ENCODE measurements at regions not wholly inside any gene's neighbourhood (a gene's known extent, or its start where the extent isn't known, plus 50 kb on each side); places are given as distances from the start of the nearest gene placed in this dataset.

DNA sequence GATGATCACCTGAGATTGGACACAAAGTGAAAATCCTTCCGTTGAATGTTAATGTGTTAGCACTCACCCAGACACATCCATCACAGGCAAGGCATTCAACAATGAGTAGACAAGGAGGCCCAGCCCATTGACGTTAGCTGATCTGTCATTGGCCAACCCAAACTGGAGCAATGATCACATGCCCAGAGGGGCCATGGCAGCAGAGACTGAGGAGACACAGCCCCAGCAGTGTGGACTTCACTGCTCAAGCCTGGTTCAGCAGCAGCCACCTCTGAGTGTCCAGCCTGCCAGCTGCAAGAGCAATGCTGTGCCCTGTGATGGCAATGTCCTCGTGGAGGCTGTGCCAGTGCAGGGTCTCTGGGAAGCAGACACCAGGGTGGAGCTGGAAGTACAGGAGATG, 622.2 kb downstream of the AACS start:
- Histone ChIP-seq H3K9me3 (no peaks in the 10 kb centered on the region), H3K36me3 (no peaks in the 10 kb centered on the region), H3K4me1 (no peaks in the 10 kb centered on the region), H3K27me3 (replicated peaks in 1 of 7) (peaks cover 0 to 27% (median 3%) of the 10 kb centered on the region in 7 donors), H3K27ac (no peak overlapping the region), H3K4me3 (no peak overlapping the region)
- intact Hi-C loops (cut with DNase I; ENCODE audit: low total_unique reads), result no loop called here
- 68 to 81% (median 69%) methylated on average over 3 of the region's 3 CpGs for WGBS, 5 donors
- TF ChIP-seq POLR2A (IDR thresholded peaks at IDR 0.05), result no peak
- DNase-seq, result no peak

- Histone ChIP-seq H3K27me3 (replicated peaks in 1 of 7) (peaks cover 0 to 27% (median 3%) of the 10 kb centered on the region in 7 donors), H3K36me3 (no peaks in the 10 kb centered on the region), H3K4me1 (no peaks in the 10 kb centered on the region), H3K9me3 (no peaks in the 10 kb centered on the region), H3K4me3 (no peak overlapping the region), H3K27ac (no peak overlapping the region)
- intact Hi-C loops (cut with DNase I; ENCODE audit: low total_unique reads), result no loop called here
- DNase-seq, result no peak
- TF ChIP-seq POLR2A (IDR thresholded peaks at IDR 0.05) (no peak), POLR2AphosphoS5 (IDR thresholded peaks at IDR 0.05) (no peak)
- TF ChIP-seq, protein P1, sequence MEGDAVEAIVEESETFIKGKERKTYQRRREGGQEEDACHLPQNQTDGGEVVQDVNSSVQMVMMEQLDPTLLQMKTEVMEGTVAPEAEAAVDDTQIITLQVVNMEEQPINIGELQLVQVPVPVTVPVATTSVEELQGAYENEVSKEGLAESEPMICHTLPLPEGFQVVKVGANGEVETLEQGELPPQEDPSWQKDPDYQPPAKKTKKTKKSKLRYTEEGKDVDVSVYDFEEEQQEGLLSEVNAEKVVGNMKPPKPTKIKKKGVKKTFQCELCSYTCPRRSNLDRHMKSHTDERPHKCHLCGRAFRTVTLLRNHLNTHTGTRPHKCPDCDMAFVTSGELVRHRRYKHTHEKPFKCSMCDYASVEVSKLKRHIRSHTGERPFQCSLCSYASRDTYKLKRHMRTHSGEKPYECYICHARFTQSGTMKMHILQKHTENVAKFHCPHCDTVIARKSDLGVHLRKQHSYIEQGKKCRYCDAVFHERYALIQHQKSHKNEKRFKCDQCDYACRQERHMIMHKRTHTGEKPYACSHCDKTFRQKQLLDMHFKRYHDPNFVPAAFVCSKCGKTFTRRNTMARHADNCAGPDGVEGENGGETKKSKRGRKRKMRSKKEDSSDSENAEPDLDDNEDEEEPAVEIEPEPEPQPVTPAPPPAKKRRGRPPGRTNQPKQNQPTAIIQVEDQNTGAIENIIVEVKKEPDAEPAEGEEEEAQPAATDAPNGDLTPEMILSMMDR (IDR thresholded peaks at IDR 0.05 in 8 of 11, conservative IDR thresholded peaks at IDR 0.05 in 3 of 11), result no peak
- 76 to 90% (median 82%) methylated on average over 6 to 7 of the region's 7 CpGs for WGBS, 5 donors
These were observed 622.6 kb downstream of the AACS start for GRCh38 chr12:125687820-125688219.

- 40 to 91% (median 81%) methylated on average over 1 to 7 of the region's 7 CpGs for WGBS, 5 donors
- Histone ChIP-seq H3K27me3 (replicated peaks in 1 of 7) (peaks cover 0 to 27% (median 3%) of the 10 kb centered on the region in 7 donors), H3K4me1 (no peaks in the 10 kb centered on the region), H3K36me3 (no peaks in the 10 kb centered on the region), H3K27ac (no peak overlapping the region), H3K9me3 (no peaks in the 10 kb centered on the region), H3K4me3 (no peak overlapping the region)
- intact Hi-C loops (cut with DNase I; ENCODE audit: low total_unique reads), result no loop called here
- DNase-seq, result no peak
- TF ChIP-seq, protein P1 (IDR thresholded peaks at IDR 0.05 in 8 of 11, conservative IDR thresholded peaks at IDR 0.05 in 3 of 11), result no peak
- TF ChIP-seq POLR2A (IDR thresholded peaks at IDR 0.05), result no peak
- TF ChIP-seq POLR2AphosphoS5 (IDR thresholded peaks at IDR 0.05), result no peak
These were observed 623.0 kb downstream of the AACS start for GRCh38 chr12:125688223-125688622.

DNA sequence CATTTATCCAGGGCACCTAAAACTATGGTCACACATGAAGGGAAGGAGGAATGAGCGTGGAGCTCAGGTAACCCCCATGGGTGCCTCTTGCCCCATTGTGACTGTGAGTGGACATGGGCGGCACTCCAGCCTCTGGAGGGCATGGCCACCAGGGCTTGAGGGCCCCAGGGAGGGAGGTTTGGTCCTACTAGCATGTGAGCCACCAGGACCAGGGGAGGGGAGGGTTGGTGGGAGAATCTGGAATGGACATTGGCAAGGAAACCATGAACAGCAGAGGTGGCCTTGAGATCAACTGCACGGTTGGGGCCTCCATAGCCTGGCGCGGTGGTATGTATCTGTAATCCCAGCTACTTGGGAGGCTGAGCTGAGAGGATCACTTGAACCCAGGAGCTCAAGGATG, 623.6 kb downstream of the AACS start:
- Histone ChIP-seq H3K4me3 (no peak overlapping the region), H3K9me3 (no peaks in the 10 kb centered on the region), H3K27me3 (replicated peaks in 1 of 7) (peaks cover 0 to 22% (median under 1%) of the 10 kb centered on the region in 7 donors), H3K36me3 (no peaks in the 10 kb centered on the region), H3K27ac (no peak overlapping the region), H3K4me1 (no peaks in the 10 kb centered on the region)
- no peak for DNase-seq
- TF ChIP-seq, protein P1 (IDR thresholded peaks at IDR 0.05 in 8 of 11, conservative IDR thresholded peaks at IDR 0.05 in 3 of 11), result no peak
- TF ChIP-seq POLR2AphosphoS5 (IDR thresholded peaks at IDR 0.05) (no peak), POLR2A (IDR thresholded peaks at IDR 0.05) (no peak)
- WGBS, 5 donors, result 82 to 94% (median 92%) methylated on average over 5 of the region's 5 CpGs
- intact Hi-C loops (cut with DNase I; ENCODE audit: low total_unique reads), result no loop called here
